H1 (cell line): ENCODE measurements at regions not wholly inside any gene's neighbourhood (a gene's known extent, or its start where the extent isn't known, plus 50 kb on each side); places are given as distances from the start of the nearest gene placed in this dataset.

Experiments used
- CTCF ChIA-PET: fragments of 300-600 bp; sonication (Branson Sonifier 250); formaldehyde crosslinking; loops from one replicate; lab custom pipeline; 2021; ENCODE audit not compliant: partially characterized antibody; lab: Charles Lee
- POLR2A ChIA-PET: fragments of 300-600 bp; sonication (Branson Sonifier 250); formaldehyde crosslinking; loops from one replicate; lab custom pipeline; 2021; ENCODE audit warnings: inconsistent platforms; ENCODE audit not compliant: partially characterized antibody; lab: Charles Lee
- DNase-seq, 2 experiments: peaks; one replicate each; pipeline versions ENCODE4 v3.0.0 to v3.0.0-alpha.2; 2010 to 2022; ENCODE audit warnings: low spot score in 2 of 2, low read depth in 1 of 2, mixed read lengths in 1 of 2
- FAIRE-seq: peaks from 2 replicates; lab custom pipeline; 2011; peaks lifted over from hg19 to GRCh38; lab: Jason Lieb, UNC
- H2AFZ ChIP-seq: 2 replicates; pipeline ENCODE4 v1.8.1; 2012; ENCODE audit warnings: low read length, inconsistent platforms
- H2AK5ac ChIP-seq: 2 replicates; pipeline ENCODE4 v1.6.1; 2013; ENCODE audit warnings: low read depth, low read length
- H2BK120ac ChIP-seq: replicated peaks from 2 replicates; pipeline ENCODE3; 2013; ENCODE audit warnings: low read depth, low read length, inconsistent platforms
- H2BK12ac ChIP-seq: 2 replicates; pipeline ENCODE4 v1.6.1; 2013; ENCODE audit warnings: low read depth, low read length
- H2BK15ac ChIP-seq: 2 replicates; pipeline ENCODE4 v1.6.1; 2013; ENCODE audit warnings: low read length
- H2BK20ac ChIP-seq: 2 replicates; pipeline ENCODE4 v1.6.1; 2013; ENCODE audit warnings: low read length
- H2BK5ac ChIP-seq: 2 replicates; pipeline ENCODE4 v1.6.1; 2013; ENCODE audit warnings: low read depth, low read length
- H3K14ac ChIP-seq: 2 replicates; pipeline ENCODE4 v1.6.1; 2013; ENCODE audit warnings: inconsistent platforms; ENCODE audit not compliant: insufficient read length
- H3K18ac ChIP-seq: 2 replicates; pipeline ENCODE4 v1.6.1; 2013; ENCODE audit warnings: low read length; ENCODE audit errors: extremely low read depth
- H3K23ac ChIP-seq: 2 replicates; pipeline ENCODE4 v1.6.1; 2013; ENCODE audit warnings: inconsistent platforms; ENCODE audit not compliant: insufficient read length
- H3K23me2 ChIP-seq: 2 replicates; pipeline ENCODE4 v1.6.1; 2013; ENCODE audit warnings: low read depth, low read length
- H3K27ac ChIP-seq: 2 replicates; pipeline ENCODE4 v1.6.1; 2011; ENCODE audit warnings: low read depth, low read length, inconsistent platforms
- H3K27me3 ChIP-seq, 4 experiments: replicated peaks in 1 of 4; 1 replicate in 1 of 4; 2 replicates in 3 of 4; pipeline versions ENCODE4 v1.6.1 to v1.8.1; 2011 to 2013; ENCODE audit warnings: low read length in 3 of 4, mild to moderate bottlenecking in 3 of 4, inconsistent platforms in 2 of 4, mixed read lengths in 2 of 4, moderate library complexity in 1 of 4; ENCODE audit not compliant: control insufficient read depth in 3 of 4, insufficient read depth in 3 of 4; ENCODE audit errors: extremely low read depth in 1 of 4
- H3K36me3 ChIP-seq, 4 experiments: 2 replicates each; pipeline versions ENCODE4 v1.6.1 to v1.8.1; 2011 to 2013; ENCODE audit warnings: mild to moderate bottlenecking in 4 of 4, low read length in 3 of 4, moderate library complexity in 2 of 4, control low read depth in 1 of 4, inconsistent platforms in 1 of 4; ENCODE audit not compliant: insufficient read depth in 4 of 4, control insufficient read depth in 2 of 4
- H3K4ac ChIP-seq: replicated peaks from 2 replicates; pipeline ENCODE3; 2013; ENCODE audit warnings: low read length, low read depth, mixed read lengths, inconsistent platforms; ENCODE audit not compliant: insufficient read length
- H3K4me1 ChIP-seq, 4 experiments: replicated peaks in 1 of 4; 1 replicate in 1 of 4; 2 replicates in 3 of 4; pipeline versions ENCODE4 v1.6.1 to v1.8.1; 2011 to 2013; ENCODE audit warnings: low read length in 3 of 4, inconsistent platforms in 2 of 4, mixed read lengths in 1 of 4; ENCODE audit not compliant: insufficient read depth in 4 of 4, control insufficient read depth in 3 of 4
- H3K4me2 ChIP-seq, 2 experiments: 2 replicates each; pipeline versions ENCODE4 v1.6.1 to v1.8.1; 2011 to 2013; ENCODE audit warnings: low read depth in 2 of 2, low read length in 2 of 2, control low read depth in 1 of 2, inconsistent platforms in 1 of 2, mild to moderate bottlenecking in 1 of 2; ENCODE audit not compliant: insufficient read depth in 1 of 2
- H3K4me3 ChIP-seq, 4 experiments: fragments of 200-600, 300-600 bp in 1 of 4; sonication (generic), shearing (Covaris generic), sonication (Bioruptor Twin) in 1 of 4; 2 replicates each; pipeline versions ENCODE4 v1.5.1 to v1.8.1; 2011 to 2016; ENCODE audit warnings: low read length in 4 of 4, low read depth in 3 of 4, control low read depth in 2 of 4, inconsistent platforms in 2 of 4, mild to moderate bottlenecking in 2 of 4, mixed read lengths in 1 of 4, moderate library complexity in 1 of 4; ENCODE audit not compliant: insufficient read depth in 2 of 4; ENCODE audit errors: extremely low read depth in 1 of 4
- H3K56ac ChIP-seq: replicated peaks from 2 replicates; pipeline ENCODE3; 2013; ENCODE audit warnings: low read depth, mild to moderate bottlenecking, mixed read lengths, low read length, inconsistent platforms; ENCODE audit not compliant: insufficient read length
- H3K79me1 ChIP-seq: 2 replicates; pipeline ENCODE4 v1.6.1; 2013; ENCODE audit warnings: low read depth, low read length, control low read depth
- H3K79me2 ChIP-seq, 2 experiments: 2 replicates each; pipeline versions ENCODE4 v1.6.1 to v1.8.1; 2012 to 2013; ENCODE audit warnings: low read length in 2 of 2, mild to moderate bottlenecking in 2 of 2, inconsistent platforms in 1 of 2; ENCODE audit not compliant: insufficient read depth in 2 of 2, control insufficient read depth in 1 of 2
- H3K9ac ChIP-seq, 4 experiments: replicated peaks in 1 of 4; 1 replicate in 1 of 4; 2 replicates in 3 of 4; pipeline versions ENCODE4 v1.6.1 to v1.8.1; 2011 to 2013; ENCODE audit warnings: low read depth in 3 of 4, low read length in 3 of 4, control low read depth in 2 of 4, mild to moderate bottlenecking in 2 of 4, moderate library complexity in 2 of 4, inconsistent platforms in 1 of 4; ENCODE audit errors: extremely low read depth in 1 of 4
- H3K9me3 ChIP-seq, 2 experiments: 2 replicates each; pipeline versions ENCODE4 v1.6.1 to v1.8.1; 2012 to 2013; ENCODE audit warnings: mild to moderate bottlenecking in 2 of 2, moderate library complexity in 2 of 2, control low read depth in 1 of 2, inconsistent platforms in 1 of 2, low read depth in 1 of 2, low read length in 1 of 2, mixed read lengths in 1 of 2; ENCODE audit not compliant: insufficient read depth in 2 of 2
- H4K20me1 ChIP-seq, 2 experiments: replicated peaks in 1 of 2; 2 replicates each; pipeline versions ENCODE3 to v1.8.1; 2011 to 2013; ENCODE audit warnings: inconsistent platforms in 2 of 2, low read length in 2 of 2, mild to moderate bottlenecking in 1 of 2; ENCODE audit not compliant: insufficient read depth in 2 of 2, control insufficient read depth in 1 of 2
- H4K5ac ChIP-seq: 2 replicates; pipeline ENCODE4 v1.6.1; 2013; ENCODE audit warnings: low read length, low read depth, mixed read lengths, inconsistent platforms; ENCODE audit not compliant: insufficient read length
- H4K8ac ChIP-seq: 2 replicates; pipeline ENCODE4 v1.8.0; 2013; ENCODE audit warnings: mild to moderate bottlenecking, moderate library complexity, low read length, inconsistent platforms; ENCODE audit not compliant: insufficient read depth; ENCODE audit errors: extremely low read depth
- H4K91ac ChIP-seq: replicated peaks from 2 replicates; pipeline ENCODE3; 2013; ENCODE audit warnings: low read length, mixed read lengths, inconsistent platforms; ENCODE audit not compliant: insufficient read length
- CBX8 ChIP-seq: fragments of 300-800, 300-1000 bp; sonication (generic); IDR thresholded peaks from 2 replicates; pipeline ENCODE4 v1.7.1; 2016; ENCODE audit warnings: low read depth, low read length, borderline replicate concordance
- EP300 ChIP-seq, 2 experiments: IDR thresholded peaks; 1 replicate in 1 of 2; 2 replicates in 1 of 2; pipeline ENCODE4 v1.6.1; 2011 to 2012; ENCODE audit warnings: low read depth in 2 of 2, low read length in 2 of 2, mild to moderate bottlenecking in 2 of 2, borderline replicate concordance in 1 of 2, inconsistent platforms in 1 of 2, moderate library complexity in 1 of 2
- EZH2 ChIP-seq: fragments of 200-600 bp; sonication (generic); IDR thresholded peaks from 2 replicates; pipeline ENCODE4 v1.7.1; 2012; ENCODE audit warnings: low read depth, mild to moderate bottlenecking, moderate library complexity, low read length, inconsistent platforms; ENCODE audit not compliant: severe bottlenecking
- HDAC2 ChIP-seq, 2 experiments: fragments of 300-600 bp in 1 of 2; sonication (generic) in 1 of 2; IDR thresholded peaks; 2 replicates each; pipeline ENCODE4 v1.6.1; 2011 to 2012; ENCODE audit warnings: low read depth in 2 of 2, low read length in 2 of 2, mild to moderate bottlenecking in 2 of 2, moderate library complexity in 2 of 2, borderline replicate concordance in 1 of 2, inconsistent platforms in 1 of 2
- JUN ChIP-seq: IDR thresholded peaks from 2 replicates; pipeline ENCODE4 v1.6.1; 2011; ENCODE audit warnings: low read depth, mild to moderate bottlenecking, improper control_type of control experiment, low read length
- MAFK ChIP-seq: IDR thresholded peaks from 2 replicates; pipeline ENCODE4 v1.6.1; 2012; ENCODE audit warnings: low read depth, mild to moderate bottlenecking, improper control_type of control experiment, low read length
- SIRT6 ChIP-seq: IDR thresholded peaks from one replicate; pipeline ENCODE4 v1.7.1; 2012; ENCODE audit warnings: low read length, inconsistent platforms
- SIX5 ChIP-seq: IDR thresholded peaks from 2 replicates; pipeline ENCODE4 v1.6.1; 2011; ENCODE audit warnings: mild to moderate bottlenecking, low read depth, low read length
- SP4 ChIP-seq: IDR thresholded peaks from 2 replicates; pipeline ENCODE4 v1.6.1; 2012; ENCODE audit warnings: low read length, inconsistent platforms

DNA sequence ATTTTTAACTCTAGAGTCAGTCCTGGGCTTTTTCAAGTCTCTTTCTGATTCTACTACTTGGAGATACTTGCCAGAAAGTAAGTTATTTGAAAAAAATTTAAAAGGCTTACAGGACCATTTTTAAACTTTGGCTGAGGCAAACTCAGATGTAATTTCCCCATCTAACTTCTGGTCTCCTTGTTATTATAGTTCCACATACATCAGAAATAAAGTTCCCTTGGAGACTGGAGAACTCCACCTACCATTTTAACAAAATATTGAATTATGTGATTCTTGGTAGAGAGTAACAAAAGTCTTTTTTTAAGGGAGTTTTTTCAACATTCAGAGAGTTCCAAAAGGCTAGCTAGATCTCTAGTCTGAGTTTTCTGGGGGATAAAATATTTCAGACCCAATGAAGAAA is 56.3 kb upstream of the SNX2 start:
- Histone ChIP-seq H2BK15ac (no peak overlapping the region), H4K5ac (no peak overlapping the region), H3K9ac (no peak overlapping the region), H3K4ac (no peak overlapping the region), H4K20me1 (no peaks in the 10 kb centered on the region), H4K91ac (no peak overlapping the region), H3K56ac (no peak overlapping the region), H3K27ac (no peak overlapping the region), H2BK120ac (no peak overlapping the region), H3K4me1 (no peaks in the 10 kb centered on the region), H3K27me3 (no peaks in the 10 kb centered on the region), H2BK12ac (no peak overlapping the region), H2AK5ac (no peak overlapping the region), H2BK20ac (no peak overlapping the region), H3K14ac (no peak overlapping the region), H2BK5ac (no peak overlapping the region), H3K4me2 (no peak overlapping the region), H4K8ac (no peak overlapping the region), H3K4me3 (no peak overlapping the region), H3K23ac (no peak overlapping the region), H2AFZ (no peak overlapping the region), H3K18ac (no peak overlapping the region), H3K36me3 (no peaks in the 10 kb centered on the region), H3K79me2 (no peaks in the 10 kb centered on the region), H3K9me3 (no peaks in the 10 kb centered on the region), H3K23me2 (no peaks in the 10 kb centered on the region), H3K79me1 (no peaks in the 10 kb centered on the region)
- ChIA-PET CTCF (interaction anchor here (0.6 to 5.9 kb wide), 3 partner anchors 14 to 290 kb away, joined by 3 to 42 read pairs (median 10); no protein-coding TSS in a partner anchor), POLR2A (no interaction called here)
- DNase-seq: no peak
- TF ChIP-seq CBX8 (no peak), EP300 (IDR thresholded peaks at IDR 0.05; ENCODE audit: borderline replicate concordance in 1 of 2, low read depth in 2 of 2, low read length in 2 of 2) (no peak), SIRT6 (no peak), JUN (no peak), SIX5 (no peak), EZH2 (no peak), SP4 (no peak), MAFK (no peak), HDAC2 (IDR thresholded peaks at IDR 0.05; ENCODE audit: borderline replicate concordance in 1 of 2, low read depth in 2 of 2, low read length in 2 of 2) (no peak)
- no peak for FAIRE-seq
